ENCODE measurements at regions not wholly inside any gene's neighbourhood (a gene's known extent, or its start where the extent isn't known, plus 50 kb on each side); places are given as distances from the start of the nearest gene placed in this dataset.

GRCh38 chrX:114152801-114153200 lies 431.1 kb upstream of the HTR2C start:
- Histone ChIP-seq H3K27ac (ENCODE audit: extremely low read length, insufficient read depth, low read length) (no peak overlapping the region), H4K20me1 (ENCODE audit: insufficient read depth, low read length) (no peaks in the 10 kb centered on the region), H2AFZ (ENCODE audit: low read length) (no peak overlapping the region), H3K4me1 (ENCODE audit: insufficient read depth, low read length) (no peaks in the 10 kb centered on the region), H3K9me3 (ENCODE audit: low read length) (no peaks in the 10 kb centered on the region), H3K79me2 (ENCODE audit: insufficient read depth, low read length) (no peaks in the 10 kb centered on the region), H3K9ac (ENCODE audit: insufficient read depth, low read depth, low read length) (no peak overlapping the region), H3K27me3 (ENCODE audit: control insufficient read depth in 1 of 2, insufficient read depth in 2 of 2, low read length in 2 of 2) (no peaks in the 10 kb centered on the region), H3K4me3 (replicated peaks in 1 of 3; ENCODE audit: insufficient read depth in 1 of 3, low read depth in 2 of 3, low read length in 3 of 3) (no peak overlapping the region), H3K36me3 (replicated peaks in 1 of 2; ENCODE audit: control insufficient read depth in 1 of 2, insufficient read depth in 2 of 2, low read length in 2 of 2) (no peaks in the 10 kb centered on the region), H3K4me2 (ENCODE audit: low read depth, low read length) (no peak overlapping the region)
- in situ Hi-C loops (cut with HindIII; ENCODE audit: extremely low pct_ligation_motif_present, low pct_unique_long_range_greater_than_20kb), result no loop called here
- ATAC-seq (no peak), DNase-seq (ENCODE audit: low spot score) (no peak), FAIRE-seq (no peak)
- 0% methylated on average over 1 of the region's 1 CpG for WGBS (ENCODE audit: low lambda C conversion rate)
- intact Hi-C loops (cut with micrococcal nuclease; ENCODE audit: unreplicated experiment), result no loop called here
- POLR2A ChIA-PET, result no interaction called here
- CTCF ChIA-PET (ENCODE audit: low intra/inter-chr PET ratio, low total read pairs), result no interaction called here
- BruUV-seq (replicated peaks), result no TSS peak
- no peak for TF ChIP-seq STAT5B (CRISPR knock-in tag; IDR thresholded peaks at IDR 0.05)
- TF ChIP-seq ZNF343 (CRISPR knock-in tag; IDR thresholded peaks at IDR 0.05), result no peak
- no peak for TF ChIP-seq KLF13 (CRISPR knock-in tag; IDR thresholded peaks at IDR 0.05)
- no peak for TF ChIP-seq ZNF335 (CRISPR knock-in tag; IDR thresholded peaks at IDR 0.05)

GRCh38 chrX:114152130-114152529 lies 431.8 kb upstream of the HTR2C start:
- CTCF ChIA-PET (ENCODE audit: low intra/inter-chr PET ratio, low total read pairs), result no interaction called here
- 0% methylated on average over 1 of the region's 1 CpG for WGBS (ENCODE audit: low lambda C conversion rate)

More at GRCh38 chrX:114152130-114152529, 431.8 kb upstream of the HTR2C start:
- FAIRE-seq, result no peak
- intact Hi-C loops (cut with micrococcal nuclease; ENCODE audit: unreplicated experiment), result no loop called here
- no peaks in the 10 kb centered on the region for H3K79me2 ChIP-seq (ENCODE audit: insufficient read depth, low read length)
- H3K4me1 ChIP-seq (ENCODE audit: insufficient read depth, low read length), result no peaks in the 10 kb centered on the region
- H2AFZ ChIP-seq (ENCODE audit: low read length), result no peak overlapping the region
- DNase-seq (ENCODE audit: low spot score), result peak; percentile 17
- H3K4me2 ChIP-seq (ENCODE audit: low read depth, low read length), result no peak overlapping the region
- H3K36me3 ChIP-seq (replicated peaks in 1 of 2; ENCODE audit: control insufficient read depth in 1 of 2, insufficient read depth in 2 of 2, low read length in 2 of 2), result no peaks in the 10 kb centered on the region
- POLR2A ChIA-PET, result no interaction called here
- H3K27me3 ChIP-seq (ENCODE audit: control insufficient read depth in 1 of 2, insufficient read depth in 2 of 2, low read length in 2 of 2), result no peaks in the 10 kb centered on the region
- no peaks in the 10 kb centered on the region for H3K9me3 ChIP-seq (ENCODE audit: low read length)
- H3K9ac ChIP-seq (ENCODE audit: insufficient read depth, low read depth, low read length), result no peak overlapping the region
- no peaks in the 10 kb centered on the region for H4K20me1 ChIP-seq (ENCODE audit: insufficient read depth, low read length)
- BruUV-seq (replicated peaks), result no TSS peak
- H3K27ac ChIP-seq (ENCODE audit: extremely low read length, insufficient read depth, low read length), result no peak overlapping the region
- TF ChIP-seq ZBTB7A (CRISPR knock-in tag; IDR thresholded peaks at IDR 0.05) (no peak), FOSL2 (CRISPR knock-in tag; IDR thresholded peaks at IDR 0.05) (peak; percentile 47; the same call in 1 of the 2 replicates), ZNF790 (CRISPR knock-in tag; IDR thresholded peaks at IDR 0.05; ENCODE audit: borderline replicate concordance) (no peak)
- ATAC-seq, result no peak
- no peak overlapping the region for H3K4me3 ChIP-seq (replicated peaks in 1 of 3; ENCODE audit: insufficient read depth in 1 of 3, low read depth in 2 of 3, low read length in 3 of 3)
- in situ Hi-C loops (cut with HindIII; ENCODE audit: extremely low pct_ligation_motif_present, low pct_unique_long_range_greater_than_20kb), result no loop called here
